22Rv1 (cell line): ENCODE measurements at regions not wholly inside any gene's neighbourhood (a gene's known extent, or its start where the extent isn't known, plus 50 kb on each side); places are given as distances from the start of the nearest gene placed in this dataset.

ENCODE experiments used
- CTCF ChIP-seq: fragments of 450-650 bp; IDR thresholded peaks from 2 replicates; pipeline ENCODE4 v1.5.1; 2017; ENCODE audit warnings: mild to moderate bottlenecking
- ZFX ChIP-seq: fragments of 450-650 bp; IDR thresholded peaks from 2 replicates; pipeline ENCODE4 v1.6.1; 2017; ENCODE audit warnings: antibody characterized with exemption, borderline replicate concordance

- no peak for TF ChIP-seq CTCF
- no peak for TF ChIP-seq ZFX
These were observed 749.3 kb upstream of the GOLIM4 start for GRCh38 chr3:168844894-168845482.
